Brain microvascular endothelial cell (primary cell): ENCODE measurements at regions not wholly inside any gene's neighbourhood (a gene's known extent, or its start where the extent isn't known, plus 50 kb on each side); places are given as distances from the start of the nearest gene placed in this dataset.
"Not testable (repeated sequence)": the region's sequence is repeated elsewhere in the genome, so short reads cannot be mapped to it uniquely, and the experiment has no call there.

Experiments used
- DNase-seq: peaks from one replicate; pipeline ENCODE4 v3.0.0-alpha.2; 2020
- H3K27ac ChIP-seq: fragments of 250-450 bp; sonication (Bioruptor Pico); 2 replicates; pipeline ENCODE4 v1.5.1; 2020; ENCODE audit warnings: mild to moderate bottlenecking, moderate library complexity
- H3K27me3 ChIP-seq: fragments of 250-450 bp; sonication (Bioruptor Pico); replicated peaks from 2 replicates; pipeline ENCODE4 v1.5.1; 2020; ENCODE audit warnings: mild to moderate bottlenecking
- H3K36me3 ChIP-seq: fragments of 250-450 bp; sonication (Bioruptor Pico); replicated peaks from 2 replicates; pipeline ENCODE4 v1.5.1; 2020; ENCODE audit warnings: mild to moderate bottlenecking
- H3K4me3 ChIP-seq: 2 replicates; pipeline ENCODE4 v1.5.1; 2011; ENCODE audit warnings: low read depth, mild to moderate bottlenecking, control low read depth, low read length, moderate library complexity
- in situ Hi-C: cut with HindIII; loops from 2 replicates; pipeline ENCODE4 v1.10.0; 2017; ENCODE audit warnings: low sequenced_read_pairs, low pct_ligation_motif_present
- TF ChIP-seq, protein P1 (sequence below): IDR thresholded peaks from 2 replicates; pipeline ENCODE4 v1.5.1; 2011; ENCODE audit warnings: low read depth, mild to moderate bottlenecking, moderate library complexity, low read length, control low read depth, inconsistent platforms; ENCODE audit errors: missing control alignments

- no peak for DNase-seq
- no peaks in the 10 kb centered on the region for H3K36me3 ChIP-seq
- no peaks in the 10 kb centered on the region for H3K27me3 ChIP-seq
- no peak overlapping the region for H3K4me3 ChIP-seq
- in situ Hi-C loops = no loop called here
- TF ChIP-seq, protein P1, sequence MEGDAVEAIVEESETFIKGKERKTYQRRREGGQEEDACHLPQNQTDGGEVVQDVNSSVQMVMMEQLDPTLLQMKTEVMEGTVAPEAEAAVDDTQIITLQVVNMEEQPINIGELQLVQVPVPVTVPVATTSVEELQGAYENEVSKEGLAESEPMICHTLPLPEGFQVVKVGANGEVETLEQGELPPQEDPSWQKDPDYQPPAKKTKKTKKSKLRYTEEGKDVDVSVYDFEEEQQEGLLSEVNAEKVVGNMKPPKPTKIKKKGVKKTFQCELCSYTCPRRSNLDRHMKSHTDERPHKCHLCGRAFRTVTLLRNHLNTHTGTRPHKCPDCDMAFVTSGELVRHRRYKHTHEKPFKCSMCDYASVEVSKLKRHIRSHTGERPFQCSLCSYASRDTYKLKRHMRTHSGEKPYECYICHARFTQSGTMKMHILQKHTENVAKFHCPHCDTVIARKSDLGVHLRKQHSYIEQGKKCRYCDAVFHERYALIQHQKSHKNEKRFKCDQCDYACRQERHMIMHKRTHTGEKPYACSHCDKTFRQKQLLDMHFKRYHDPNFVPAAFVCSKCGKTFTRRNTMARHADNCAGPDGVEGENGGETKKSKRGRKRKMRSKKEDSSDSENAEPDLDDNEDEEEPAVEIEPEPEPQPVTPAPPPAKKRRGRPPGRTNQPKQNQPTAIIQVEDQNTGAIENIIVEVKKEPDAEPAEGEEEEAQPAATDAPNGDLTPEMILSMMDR = no peak
- H3K27ac ChIP-seq = no peak overlapping the region
Measured at GRCh38 chr6:16936893-16937292, 165.0 kb upstream of the STMND1 start.

- no peak overlapping the region for H3K27ac ChIP-seq
- H3K4me3 ChIP-seq = no peak overlapping the region
- no peaks in the 10 kb centered on the region for H3K27me3 ChIP-seq
- in situ Hi-C loops = no loop called here
- TF ChIP-seq, protein P1 = no peak
- DNase-seq = no peak
- no peaks in the 10 kb centered on the region for H3K36me3 ChIP-seq
Measured at GRCh38 chr6:16933961-16934360, 167.9 kb upstream of the STMND1 start.

DNA sequence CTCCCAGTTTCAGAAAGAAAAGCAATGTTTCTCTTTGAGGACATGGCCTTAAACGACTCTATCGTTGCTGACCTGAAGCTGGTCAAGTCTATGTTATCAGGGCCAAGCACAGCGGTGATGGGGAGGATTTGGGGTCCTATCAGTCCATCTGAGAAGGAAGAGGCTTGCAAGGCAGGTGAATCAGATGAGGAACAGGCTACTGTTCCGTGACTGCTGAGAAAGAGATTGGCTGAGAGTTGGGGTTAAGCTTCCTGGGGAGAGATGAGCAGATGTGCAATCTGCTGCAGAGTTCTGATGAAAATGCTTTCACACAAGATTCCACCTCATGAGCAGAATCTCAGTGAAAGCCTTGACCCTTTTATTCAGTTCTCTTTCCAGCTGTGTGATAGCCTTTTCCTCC, 168.3 kb upstream of the STMND1 start:
- in situ Hi-C loops = no loop called here
- Histone ChIP-seq H3K36me3 (no peaks in the 10 kb centered on the region), H3K27ac (no peak overlapping the region), H3K4me3 (no peak overlapping the region), H3K27me3 (no peaks in the 10 kb centered on the region)
- no peak for DNase-seq
- TF ChIP-seq, protein P1 = no peak

DNA sequence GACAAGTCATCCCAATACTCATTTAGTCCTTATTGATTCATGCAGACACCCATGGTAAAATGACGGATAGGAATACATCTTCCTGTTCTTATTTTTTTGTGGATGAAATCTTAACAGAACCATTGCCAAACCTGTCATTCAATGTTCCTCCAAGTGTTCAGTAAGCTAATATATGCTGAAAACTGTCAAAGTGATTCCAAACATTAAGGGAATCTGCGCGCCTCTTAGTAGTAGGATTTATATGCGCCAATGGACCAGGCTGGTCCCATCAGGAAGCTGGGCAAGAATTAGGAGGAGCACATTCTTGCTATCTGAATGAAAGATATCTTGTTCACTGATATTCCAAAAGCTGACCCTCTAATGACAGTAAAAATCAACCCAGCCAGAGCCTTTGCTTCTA, 168.9 kb upstream of the STMND1 start:
- no peak for DNase-seq
- H3K36me3 ChIP-seq = no peaks in the 10 kb centered on the region
- H3K27me3 ChIP-seq = no peaks in the 10 kb centered on the region
- no peak overlapping the region for H3K27ac ChIP-seq
- TF ChIP-seq, protein P1 = no peak
- no peak overlapping the region for H3K4me3 ChIP-seq
- in situ Hi-C loops = no loop called here

DNA sequence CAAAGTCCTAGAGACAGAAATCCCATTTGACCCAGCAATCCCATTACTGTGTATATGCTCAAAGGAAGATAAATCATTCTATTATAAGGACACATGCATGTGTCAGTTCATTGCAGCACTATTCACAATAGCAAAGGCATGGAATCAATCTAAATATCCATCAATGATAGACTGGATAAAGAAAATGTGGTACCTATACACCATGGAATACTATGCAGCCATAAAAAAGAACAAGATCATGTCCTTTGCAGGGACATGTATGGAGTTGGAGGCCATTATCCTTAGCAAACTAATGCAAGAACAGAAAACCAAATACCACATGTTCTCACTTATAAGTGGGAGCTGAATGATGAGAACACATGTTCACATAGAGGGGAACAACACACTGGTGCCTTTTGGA, 169.8 kb upstream of the ATXN1 start:
- H3K4me3 ChIP-seq, H3K36me3 ChIP-seq, H3K27me3 ChIP-seq, in situ Hi-C loops, DNase-seq, H3K27ac ChIP-seq: not testable (repeated sequence)

DNA sequence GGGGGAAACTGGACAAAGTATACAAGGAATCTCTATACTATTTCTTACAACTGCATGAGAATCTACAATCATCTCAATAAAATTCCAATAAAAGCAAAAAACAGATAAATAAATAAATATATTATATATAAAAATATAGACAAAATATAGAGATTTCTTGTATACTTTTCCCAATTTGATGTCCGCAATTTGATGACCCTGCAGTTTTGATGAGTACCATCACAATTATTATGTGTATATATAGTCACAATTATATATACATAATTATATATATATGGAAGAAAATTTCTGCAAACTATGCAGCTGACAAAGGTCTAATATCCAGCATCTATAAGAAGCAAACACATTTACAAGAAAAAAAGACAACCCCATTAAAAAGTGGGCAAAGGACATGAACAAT, 169.2 kb upstream of the ATXN1 start:
- TF ChIP-seq, protein P1 = no peak
- H3K36me3 ChIP-seq = no peaks in the 10 kb centered on the region
- in situ Hi-C loops = no loop called here
- no peaks in the 10 kb centered on the region for H3K27me3 ChIP-seq
- no peak overlapping the region for H3K4me3 ChIP-seq
- no peak overlapping the region for H3K27ac ChIP-seq
- DNase-seq = no peak

GRCh38 chr6:16929809-16930208, 168.5 kb upstream of the ATXN1 start:
- peak; percentile 53 for DNase-seq
- Histone ChIP-seq H3K27me3 (no peaks in the 10 kb centered on the region), H3K27ac (no peak overlapping the region), H3K36me3 (no peaks in the 10 kb centered on the region), H3K4me3 (no peak overlapping the region)
- in situ Hi-C loops = no loop called here
- TF ChIP-seq, protein P1 = no peak
